GM21423 (cell line): ENCODE measurements at regions not wholly inside any gene's neighbourhood (a gene's known extent, or its start where the extent isn't known, plus 50 kb on each side); places are given as distances from the start of the nearest gene placed in this dataset.

ENCODE experiments used
- ATAC-seq: cut with Tn5 transposase; IDR thresholded peaks from one replicate; pipeline ENCODE4 v1.9.1; 2021; ENCODE audit warnings: mild to moderate bottlenecking, moderate library complexity; ENCODE audit not compliant: unreplicated experiment

DNA sequence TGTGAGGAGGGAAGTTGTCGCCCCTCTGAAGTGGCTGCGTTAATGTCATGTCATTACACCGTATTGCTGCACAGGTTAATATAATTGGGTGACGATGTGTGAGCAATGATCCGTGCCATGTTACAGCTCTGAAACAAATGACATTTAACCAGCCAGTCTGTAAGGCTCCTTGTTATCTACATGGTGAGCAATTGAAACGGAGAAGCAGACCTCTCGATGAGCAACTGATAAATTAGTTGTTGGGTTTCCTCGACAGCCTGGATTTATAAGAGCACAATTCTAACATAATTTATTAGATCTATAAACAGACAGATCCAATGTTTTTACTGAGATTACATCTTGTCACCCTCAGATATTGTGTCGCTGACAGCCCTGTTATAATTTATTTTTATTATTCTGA lies 49.9 kb upstream of the MAFB start:
- no peak for ATAC-seq

DNA sequence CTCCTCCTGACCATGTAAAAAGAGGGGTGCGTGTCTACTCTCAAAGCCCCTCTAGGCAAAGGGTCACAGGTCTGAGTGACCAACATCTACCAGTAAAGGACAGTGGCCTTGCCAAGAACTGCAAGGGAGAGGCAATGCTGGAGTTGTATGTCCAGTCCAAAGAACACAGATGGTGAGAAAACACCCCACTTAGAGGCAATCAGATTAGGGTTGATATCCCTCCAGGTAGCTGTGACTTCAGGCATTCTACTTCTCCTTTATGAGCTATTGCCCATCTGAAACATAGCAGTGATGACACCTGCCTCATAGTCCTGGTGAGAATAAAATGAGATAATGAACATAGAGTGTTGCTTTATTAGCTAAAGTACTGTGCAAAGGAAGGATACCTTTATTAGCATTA lies 50.8 kb upstream of the MAFB start:
- no peak for ATAC-seq

DNA sequence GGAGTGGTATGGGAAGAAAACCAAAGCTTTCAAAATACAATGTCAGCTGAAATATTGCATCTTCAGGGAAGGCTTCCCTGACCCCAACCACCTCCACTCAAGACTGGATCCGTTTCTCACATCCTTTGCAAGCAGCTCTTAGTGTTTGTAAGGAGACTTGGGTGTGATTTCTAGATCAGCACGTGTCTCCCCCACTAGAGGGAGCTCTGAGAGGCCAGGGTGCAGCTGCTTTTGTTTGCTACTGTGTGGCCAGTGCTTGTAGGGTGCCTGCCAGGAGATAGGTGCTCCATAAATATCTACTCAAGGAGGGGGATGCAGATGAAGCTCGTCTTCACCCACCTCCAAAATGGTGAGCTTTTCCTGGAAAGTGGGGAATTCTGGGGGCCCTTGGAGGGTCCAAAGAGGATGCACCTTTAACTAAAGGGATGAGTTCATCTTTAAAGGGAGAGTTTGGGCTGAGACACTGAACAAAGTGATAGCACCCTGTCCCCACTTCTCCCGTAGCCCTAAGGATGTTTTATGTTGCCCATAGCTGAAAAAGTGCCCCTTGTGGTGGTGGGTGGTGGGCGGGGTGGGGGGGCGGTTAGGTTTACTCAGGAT lies 52.6 kb upstream of the MAFB start:
- ATAC-seq, result no peak

DNA sequence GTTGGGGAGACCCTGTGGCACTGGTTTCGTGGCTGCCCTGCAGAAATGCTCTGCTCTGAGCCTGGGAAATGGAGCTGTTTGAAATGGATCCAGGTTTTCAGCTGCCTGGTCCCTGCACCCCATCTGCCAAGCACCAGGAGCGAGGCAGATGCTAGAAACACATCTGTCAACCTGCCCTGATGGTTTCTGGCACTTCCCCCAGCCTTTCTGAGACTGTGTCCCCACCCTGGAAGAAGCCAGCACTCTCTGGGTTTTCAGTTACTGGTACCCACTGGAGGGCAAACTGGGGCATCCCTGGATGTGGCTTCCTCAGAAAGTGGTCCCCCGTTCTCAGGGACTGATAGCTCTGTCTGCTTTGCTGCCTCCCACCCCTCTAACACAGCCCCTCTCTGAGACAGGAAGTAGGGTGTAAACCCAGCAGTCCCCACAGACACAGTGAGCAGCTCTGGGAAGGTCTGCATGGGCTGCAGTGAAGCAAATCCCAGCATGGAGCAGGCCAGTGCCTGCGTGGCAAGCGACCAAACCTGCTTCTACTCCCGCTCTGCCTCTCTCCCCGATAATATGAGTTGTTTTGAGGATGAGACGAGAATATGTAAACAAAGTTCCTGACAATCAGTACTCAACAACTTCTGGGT lies 54.2 kb upstream of the MAFB start:
- ATAC-seq, result no peak

DNA sequence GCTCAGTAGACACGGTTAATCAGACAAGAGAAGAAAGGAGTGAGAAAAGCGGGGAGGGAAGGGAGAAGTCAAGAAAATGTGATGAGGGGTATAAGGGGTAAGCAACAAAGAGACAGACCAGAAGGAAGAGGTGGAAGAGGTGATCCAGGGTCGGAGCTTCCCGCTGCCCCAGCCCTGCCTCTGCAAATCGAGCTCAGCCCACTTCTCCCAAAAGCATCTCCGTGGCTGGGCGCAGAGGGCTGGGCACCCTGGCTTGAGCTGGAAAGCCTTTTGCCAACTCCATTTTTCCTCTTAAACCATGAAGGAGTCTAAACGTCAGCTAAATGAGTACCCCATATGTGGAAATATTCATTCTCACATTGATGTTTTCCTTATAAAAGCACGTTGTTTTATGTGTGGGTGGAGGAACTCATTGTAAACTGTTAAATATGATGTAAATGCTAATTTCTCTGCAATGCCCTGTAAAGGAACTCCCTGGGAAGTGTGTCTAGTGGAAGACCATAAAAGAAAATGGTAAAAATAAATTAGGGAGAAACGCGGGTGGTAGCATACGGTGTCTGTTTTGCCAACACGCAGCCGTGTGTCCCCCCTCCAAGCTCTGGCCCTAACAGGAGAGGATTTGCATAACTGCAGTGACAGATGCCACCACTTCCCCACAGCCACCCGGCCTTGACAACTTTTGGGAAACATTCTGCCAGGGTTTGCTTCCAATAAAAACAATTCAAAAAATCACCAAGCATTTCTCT lies 55.2 kb upstream of the MAFB start:
- no peak for ATAC-seq

DNA sequence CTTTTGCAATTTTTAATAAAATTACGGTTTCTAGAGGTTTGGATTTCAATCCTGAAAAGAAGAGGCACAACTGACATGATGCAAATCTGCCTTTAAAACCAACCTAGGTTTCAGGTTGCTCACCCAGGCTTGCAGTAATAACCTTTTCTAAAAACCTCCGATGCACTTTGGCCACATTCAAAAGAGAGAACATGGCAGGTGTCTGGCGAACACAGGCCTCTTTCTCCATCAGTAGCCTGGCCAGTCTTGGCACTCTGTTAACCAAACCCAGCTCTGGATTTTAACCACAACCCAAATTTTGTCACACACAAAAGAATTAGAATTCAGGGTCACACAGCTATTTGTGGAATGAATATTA lies 55.8 kb upstream of the MAFB start:
- ATAC-seq, result no peak

DNA sequence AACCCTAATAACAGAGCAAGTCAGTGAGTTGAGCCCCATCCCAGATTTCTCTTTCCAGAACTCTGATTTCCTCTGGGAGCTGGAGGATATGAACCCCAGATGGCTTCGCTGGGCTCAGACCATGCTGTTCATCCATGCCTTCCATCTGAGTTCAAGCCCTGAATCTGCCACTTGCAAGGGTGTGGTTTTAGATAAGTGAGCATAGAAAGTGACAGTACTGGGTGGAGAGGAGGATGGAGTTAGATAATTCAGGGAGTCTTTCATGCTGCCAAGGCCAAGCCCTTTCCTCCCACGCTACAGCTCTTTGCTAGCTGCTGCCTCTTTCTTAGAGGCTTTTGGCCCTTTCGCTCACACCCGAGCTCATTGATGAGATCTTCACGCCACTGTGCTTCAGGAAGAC lies 57.2 kb upstream of the MAFB start:
- ATAC-seq, result no peak

DNA sequence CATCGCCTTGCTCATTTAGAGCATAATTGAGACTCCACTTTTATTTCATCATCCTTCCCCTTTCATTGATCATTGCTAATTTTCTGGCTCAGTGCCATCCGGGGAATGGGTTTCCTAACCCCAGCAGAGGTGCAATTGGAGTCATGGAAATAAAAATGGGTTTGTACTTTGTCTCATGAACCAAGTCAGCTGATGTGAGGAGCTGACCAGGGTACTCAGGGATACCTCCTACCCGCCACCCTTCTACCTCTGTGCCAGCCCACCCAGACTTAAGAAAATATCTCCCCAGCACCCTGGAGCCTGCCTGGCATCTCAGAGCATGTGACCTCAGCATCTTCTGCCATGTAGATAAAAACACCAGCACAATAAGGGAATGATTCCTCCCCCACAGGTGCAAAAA lies 59.1 kb upstream of the MAFB start:
- no peak for ATAC-seq

DNA sequence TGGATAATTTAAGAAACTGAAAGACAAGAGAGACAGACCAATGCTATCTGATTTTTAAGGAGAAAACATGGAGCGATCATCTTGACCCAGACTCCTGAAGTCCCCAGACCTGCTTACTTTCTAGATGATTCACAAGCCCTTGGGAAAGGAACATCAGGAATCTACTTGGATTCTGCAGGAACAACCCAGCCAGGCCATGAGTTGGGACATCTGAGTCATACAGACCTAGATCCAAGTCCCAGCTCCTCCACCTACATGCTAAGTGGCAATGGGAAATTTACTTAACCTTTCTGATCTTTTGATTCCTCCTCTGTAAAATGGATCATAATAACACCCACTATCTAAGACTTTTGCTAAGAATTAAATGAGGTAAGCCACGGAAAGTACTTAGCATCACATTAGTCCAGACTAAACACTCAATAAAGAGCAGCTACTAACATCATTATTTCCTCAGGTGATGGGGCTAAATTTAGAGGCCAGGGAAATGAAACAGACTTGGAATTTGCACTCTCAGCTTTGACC lies 61.0 kb upstream of the MAFB start:
- ATAC-seq, result no peak

DNA sequence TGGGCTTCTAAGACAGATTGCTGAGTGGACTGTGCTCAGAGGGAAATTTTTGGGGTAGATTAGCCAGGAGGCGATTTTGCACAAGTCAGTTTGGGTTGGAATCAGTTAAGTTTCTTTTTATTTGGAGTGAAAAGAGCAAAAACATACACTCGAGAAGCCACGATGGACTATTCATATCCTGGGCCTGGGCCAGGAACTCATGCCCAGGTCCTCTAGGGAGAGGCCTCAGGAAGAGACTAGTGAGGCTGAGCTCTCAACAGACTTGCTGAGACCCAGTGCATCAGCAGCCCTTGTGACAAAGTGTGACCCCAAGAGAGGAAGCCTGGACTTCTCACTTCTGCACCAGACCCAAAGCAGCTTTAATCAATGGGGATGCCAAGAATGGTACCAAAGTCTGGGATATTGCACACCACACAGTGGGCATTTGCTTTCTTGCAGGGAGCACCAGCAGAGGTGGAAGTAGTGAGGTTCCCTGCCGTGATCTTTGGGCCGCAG lies 61.6 kb upstream of the MAFB start:
- ATAC-seq, result no peak

DNA sequence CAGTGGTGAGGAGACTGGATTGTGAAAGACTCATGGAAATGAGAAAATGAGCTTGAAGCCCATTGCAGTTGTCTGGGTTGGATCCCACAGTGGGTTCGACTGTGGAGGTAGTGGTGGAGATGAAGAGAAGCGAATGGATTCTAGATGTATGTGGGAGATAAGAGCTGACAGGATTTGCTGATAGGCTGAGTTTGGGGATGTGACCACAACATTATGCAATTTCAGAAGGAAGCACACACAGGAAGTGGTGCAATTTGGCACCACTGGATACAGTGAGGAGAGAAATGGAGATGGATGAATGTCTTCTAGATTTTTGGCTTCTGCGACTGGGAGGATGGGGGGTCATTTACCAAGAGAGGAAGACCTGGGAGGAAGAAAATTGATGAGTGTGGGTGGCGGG lies 64.4 kb upstream of the MAFB start:
- no peak for ATAC-seq

DNA sequence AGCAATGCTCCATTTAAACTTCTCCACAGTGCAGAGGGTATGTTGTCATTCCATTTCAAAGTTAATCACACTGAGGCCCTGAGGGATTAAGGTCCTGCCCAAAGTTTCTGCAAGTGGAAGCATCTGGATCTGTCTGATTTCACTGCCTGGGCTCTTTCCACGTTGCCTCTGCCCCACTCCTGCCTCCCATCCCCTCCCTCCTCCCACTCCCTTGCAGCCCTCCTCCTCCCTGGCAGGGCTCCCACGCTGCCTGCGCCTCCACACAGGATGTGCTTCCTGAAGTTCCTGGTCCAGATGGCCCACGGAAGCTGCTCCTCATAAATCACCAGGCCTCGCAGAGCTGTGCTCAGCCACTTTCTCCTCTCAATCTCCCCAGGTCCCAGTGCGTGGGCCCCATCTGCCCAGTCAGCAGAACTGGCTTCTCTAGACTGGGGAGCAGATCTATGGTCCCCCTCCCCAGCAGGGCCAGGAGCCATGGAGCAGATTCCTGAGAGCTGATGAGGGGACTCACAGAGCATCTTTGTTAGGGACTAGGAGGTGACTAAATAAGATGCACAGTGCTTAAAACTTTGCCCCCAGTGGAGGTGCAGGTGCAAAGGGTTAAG lies 65.4 kb upstream of the MAFB start:
- no peak for ATAC-seq

DNA sequence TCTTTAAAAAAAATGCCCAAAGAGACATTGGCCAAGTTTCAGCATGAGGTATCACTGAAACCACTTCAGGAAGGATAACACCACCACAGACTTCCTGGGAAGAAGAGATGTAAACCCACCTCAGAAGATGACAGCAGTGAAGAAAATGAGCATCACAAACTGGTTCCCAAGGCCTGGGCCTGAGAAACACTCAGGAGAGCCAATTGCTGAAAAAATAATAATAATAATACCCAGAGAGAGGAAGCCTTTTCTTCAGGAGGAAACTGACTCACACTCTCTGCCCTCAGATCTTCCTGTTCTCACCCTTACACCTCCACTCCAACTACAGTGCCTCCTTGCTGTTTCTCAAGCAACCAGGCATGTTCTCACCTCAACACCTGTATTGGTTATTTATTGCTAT lies 68.1 kb upstream of the MAFB start:
- ATAC-seq, result no peak

DNA sequence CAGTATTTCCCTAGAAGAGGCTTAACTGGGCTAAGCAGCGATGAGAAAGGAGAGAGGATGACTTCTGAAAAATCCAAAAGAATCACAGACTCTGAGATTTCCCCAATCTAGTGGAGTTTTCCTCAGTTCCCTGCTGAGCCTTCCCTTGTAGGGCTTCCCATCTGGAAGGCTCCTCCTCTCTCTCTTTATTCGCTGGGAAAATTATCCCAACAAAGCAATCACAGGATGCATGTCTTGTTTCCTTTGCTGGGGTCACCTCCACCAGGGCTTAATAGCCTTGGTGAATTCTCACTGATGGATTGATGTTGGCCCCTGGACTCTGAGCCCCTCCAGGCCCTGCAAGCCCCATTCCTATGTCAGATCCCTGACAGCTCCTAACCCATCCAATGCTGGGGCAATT lies 69.8 kb upstream of the MAFB start:
- no peak for ATAC-seq

DNA sequence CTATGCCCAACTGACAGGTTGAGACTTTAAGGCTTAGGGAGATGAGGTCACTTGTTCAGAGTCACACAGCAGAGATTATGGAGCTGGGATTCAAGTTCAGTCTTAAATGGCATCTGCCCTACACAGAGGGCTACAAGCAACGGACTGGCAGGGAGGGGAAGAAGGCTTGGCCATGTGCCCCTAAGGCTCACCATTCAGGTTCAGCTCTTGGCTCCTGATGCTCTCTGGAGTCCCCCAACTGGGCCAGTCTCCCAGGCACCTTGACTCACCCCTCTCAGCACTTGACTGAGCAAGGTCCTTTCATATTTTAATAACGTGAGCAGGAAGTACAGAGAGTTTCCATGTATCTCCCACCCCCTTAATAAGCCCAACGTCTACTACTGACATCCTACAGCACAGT lies 71.4 kb upstream of the MAFB start:
- ATAC-seq, result no peak

DNA sequence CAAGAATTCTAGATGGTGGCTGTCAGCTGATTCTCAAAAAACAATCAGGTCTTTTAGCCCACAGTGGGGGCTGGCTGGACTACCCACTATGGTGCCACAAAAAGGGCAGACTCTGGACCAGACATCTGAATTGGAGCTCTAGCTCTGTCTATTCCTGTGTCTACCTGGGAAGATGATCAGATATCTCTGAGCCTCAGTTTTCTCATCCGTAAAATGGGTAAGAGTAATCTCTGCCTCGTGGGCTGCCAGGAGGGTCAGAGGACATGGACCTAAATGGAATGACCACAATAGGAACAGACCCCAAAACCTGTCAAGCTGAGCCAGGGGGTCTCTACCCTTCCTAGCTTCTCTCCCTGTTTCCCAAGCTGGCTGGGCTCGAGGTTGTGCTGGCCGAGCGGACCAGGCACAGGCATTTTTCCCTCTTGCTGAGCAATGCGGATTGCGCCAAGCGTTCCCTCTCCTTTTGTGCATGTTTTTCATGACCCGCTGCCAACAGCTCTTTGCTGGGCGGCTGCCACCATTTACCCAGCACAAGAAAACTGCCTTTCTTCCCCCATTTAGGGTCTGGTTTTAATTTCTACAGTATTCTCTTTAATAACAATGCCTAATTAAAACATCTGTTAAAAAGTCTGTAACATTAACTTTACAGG lies 74.7 kb upstream of the MAFB start:
- no peak for ATAC-seq

DNA sequence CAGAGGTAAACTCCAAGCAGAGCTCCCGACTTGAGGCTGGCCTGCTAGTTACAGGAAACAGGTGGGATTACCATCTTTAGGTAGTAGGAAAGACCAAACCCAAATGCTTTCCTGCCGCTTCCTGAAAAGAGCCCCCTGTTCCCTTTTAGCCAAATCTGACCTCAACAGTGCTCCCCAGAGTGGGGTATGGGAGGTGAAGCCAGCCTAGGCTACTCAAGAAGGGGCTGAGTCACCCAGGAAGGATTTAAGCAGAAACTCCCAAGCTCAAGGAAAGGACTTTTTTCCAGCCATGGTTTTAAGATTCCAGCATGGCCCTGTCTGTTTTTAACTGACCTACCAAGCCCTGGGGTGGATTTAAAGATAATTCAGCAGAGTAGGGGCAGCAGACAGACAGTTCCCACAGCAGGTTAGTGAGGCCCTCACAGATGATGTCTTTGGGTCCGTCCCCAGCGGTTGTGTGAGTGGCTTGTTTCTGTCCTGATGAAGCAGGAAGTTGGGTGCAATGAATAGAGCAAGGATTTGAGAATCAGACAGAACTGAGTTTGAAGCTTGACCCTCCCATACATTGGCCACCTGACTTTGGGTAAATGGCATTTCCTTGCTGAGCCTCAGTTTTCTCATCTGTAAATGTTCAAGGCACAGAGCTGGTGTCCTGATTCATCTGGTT lies 76.9 kb upstream of the MAFB start:
- no peak for ATAC-seq

DNA sequence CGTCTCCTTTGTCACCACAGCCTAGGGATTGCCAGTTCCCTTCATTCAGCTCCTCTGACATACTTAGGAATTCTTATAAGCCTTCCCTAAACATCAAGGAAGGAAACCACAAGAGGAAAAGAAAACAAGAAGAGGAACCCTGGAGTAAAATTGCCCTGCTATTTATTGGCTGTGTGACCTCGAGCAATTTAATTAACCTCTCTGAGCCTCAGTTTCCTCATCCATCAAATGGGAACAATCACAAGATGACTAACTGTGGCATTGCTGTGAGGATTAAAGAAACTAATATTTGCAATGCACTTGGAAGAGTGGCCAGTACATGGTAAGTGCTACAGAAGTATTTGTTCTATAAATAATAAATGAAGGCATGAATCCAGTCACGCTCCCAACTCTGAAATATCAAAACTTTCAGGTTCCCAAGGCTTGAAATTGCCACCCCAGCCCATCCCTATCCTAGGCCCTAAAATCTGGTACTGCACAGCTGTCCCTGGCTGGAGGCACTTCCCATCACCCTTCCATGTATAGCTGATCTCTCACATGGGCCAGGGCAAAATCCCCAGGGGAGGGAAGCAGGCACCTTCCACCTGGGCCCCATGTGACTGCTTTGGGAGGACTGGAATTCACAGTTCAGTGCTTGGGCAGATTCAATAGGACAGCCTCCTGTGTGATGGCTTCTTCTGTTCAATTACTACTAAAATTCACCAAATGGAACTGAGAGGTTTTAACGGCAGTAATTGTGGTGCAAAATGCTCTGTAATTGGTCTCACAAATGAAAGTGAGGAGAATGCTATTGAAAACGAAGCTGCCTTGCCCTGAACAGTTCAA lies 78.0 kb upstream of the MAFB start:
- no peak for ATAC-seq

DNA sequence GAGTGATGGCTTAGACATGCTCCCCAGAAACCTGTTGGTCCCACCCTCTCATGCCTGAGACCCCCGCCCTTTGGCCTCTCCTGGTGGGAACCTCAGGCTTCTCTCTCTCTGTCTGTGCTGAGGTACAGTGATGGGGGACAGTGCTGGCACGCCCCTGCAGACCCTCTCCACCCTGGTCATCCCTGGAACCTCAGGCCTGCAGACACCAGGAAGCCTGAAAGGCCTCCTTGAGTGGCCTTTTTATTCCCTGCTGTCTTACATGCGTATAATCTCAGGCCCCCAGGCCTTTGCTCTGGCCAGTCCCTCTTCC lies 78.5 kb upstream of the MAFB start:
- no peak for ATAC-seq

DNA sequence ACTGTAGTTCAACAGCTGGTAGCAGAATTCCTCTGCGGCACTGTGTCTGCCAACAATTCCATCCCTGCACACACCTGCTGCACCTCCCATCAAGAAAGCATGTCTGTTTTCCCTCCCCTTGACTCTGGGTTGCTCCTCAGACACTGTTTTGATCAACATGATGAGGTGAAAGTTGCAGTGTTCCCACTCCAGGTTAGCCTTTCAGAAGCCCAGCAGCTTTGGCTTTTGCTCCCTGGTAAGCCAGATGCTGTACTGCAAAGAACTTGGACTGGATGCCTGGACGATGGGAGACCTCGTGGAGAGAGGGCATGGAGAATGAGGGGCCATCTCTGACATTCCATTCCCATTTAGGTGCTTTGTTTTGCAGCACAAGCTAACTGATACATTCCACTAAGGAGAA lies 79.1 kb upstream of the MAFB start:
- ATAC-seq, result no peak
